Osteocyte (in vitro differentiated cells): ENCODE measurements at regions not wholly inside any gene's neighbourhood (a gene's known extent, or its start where the extent isn't known, plus 50 kb on each side); places are given as distances from the start of the nearest gene placed in this dataset.

Experiments used
- DNase-seq: peaks from one replicate; pipeline ENCODE4 v3.0.0; 2021; ENCODE audit warnings: mixed read lengths; ENCODE audit not compliant: unreplicated experiment; ENCODE audit errors: extremely low spot score
- H3K27ac Mint-ChIP-seq: one replicate; pipeline ENCODE4 v1.8.0; 2021; ENCODE audit warnings: mild to moderate bottlenecking, mixed read lengths; ENCODE audit not compliant: unreplicated experiment
- H3K27me3 Mint-ChIP-seq: one replicate; pipeline ENCODE4 v1.8.0; 2021; ENCODE audit warnings: mixed read lengths; ENCODE audit not compliant: unreplicated experiment
- H3K36me3 Mint-ChIP-seq: one replicate; pipeline ENCODE4 v1.8.0; 2021; ENCODE audit warnings: mixed read lengths; ENCODE audit not compliant: unreplicated experiment
- H3K4me1 Mint-ChIP-seq: one replicate; pipeline ENCODE4 v1.8.0; 2021; ENCODE audit warnings: mixed read lengths; ENCODE audit not compliant: unreplicated experiment
- H3K4me3 Mint-ChIP-seq: one replicate; pipeline ENCODE4 v1.8.0; 2021; ENCODE audit warnings: mild to moderate bottlenecking, moderate library complexity, mixed read lengths; ENCODE audit not compliant: unreplicated experiment
- H3K9me3 Mint-ChIP-seq: one replicate; pipeline ENCODE4 v1.8.0; 2021; ENCODE audit warnings: mixed read lengths; ENCODE audit not compliant: unreplicated experiment
- CTCF ChIP-seq: fragments of 200-600 bp; sonication (generic); IDR thresholded peaks from 2 replicates; pipeline ENCODE4 v1.5.0; 2021; ENCODE audit warnings: antibody characterized with exemption, mild to moderate bottlenecking, moderate library complexity

GRCh38 chr15:98150536-98150935, 190.0 kb downstream of the ARRDC4 start:
- no peaks in the 10 kb centered on the region for H3K9me3 Mint-ChIP-seq
- peaks cover 11% of the 10 kb centered on the region for H3K4me1 Mint-ChIP-seq
- no peaks in the 10 kb centered on the region for H3K36me3 Mint-ChIP-seq
- no peaks in the 10 kb centered on the region for H3K27me3 Mint-ChIP-seq
- no peak for TF ChIP-seq CTCF
- H3K27ac Mint-ChIP-seq: no peak overlapping the region
- no peak overlapping the region for H3K4me3 Mint-ChIP-seq
- no peak for DNase-seq

GRCh38 chr15:98151096-98151495, 190.6 kb downstream of the ARRDC4 start:
- no peak overlapping the region for H3K27ac Mint-ChIP-seq
- no peaks in the 10 kb centered on the region for H3K36me3 Mint-ChIP-seq
- H3K27me3 Mint-ChIP-seq: no peaks in the 10 kb centered on the region
- H3K9me3 Mint-ChIP-seq: no peaks in the 10 kb centered on the region
- H3K4me1 Mint-ChIP-seq: peaks cover 14% of the 10 kb centered on the region
- no peak for TF ChIP-seq CTCF
- no peak for DNase-seq
- H3K4me3 Mint-ChIP-seq: no peak overlapping the region

GRCh38 chr15:98152156-98152555, 191.7 kb downstream of the ARRDC4 start:
- H3K36me3 Mint-ChIP-seq: no peaks in the 10 kb centered on the region
- peaks cover 14% of the 10 kb centered on the region for H3K4me1 Mint-ChIP-seq
- DNase-seq: no peak
- no peak overlapping the region for H3K27ac Mint-ChIP-seq
- H3K9me3 Mint-ChIP-seq: no peaks in the 10 kb centered on the region
- no peaks in the 10 kb centered on the region for H3K27me3 Mint-ChIP-seq
- H3K4me3 Mint-ChIP-seq: no peak overlapping the region
- TF ChIP-seq CTCF: no peak

- no peaks in the 10 kb centered on the region for H3K36me3 Mint-ChIP-seq
- DNase-seq: no peak
- no peak for TF ChIP-seq CTCF
- H3K9me3 Mint-ChIP-seq: no peaks in the 10 kb centered on the region
- no peak overlapping the region for H3K27ac Mint-ChIP-seq
- H3K4me1 Mint-ChIP-seq: peaks cover 14% of the 10 kb centered on the region
- no peaks in the 10 kb centered on the region for H3K27me3 Mint-ChIP-seq
- H3K4me3 Mint-ChIP-seq: no peak overlapping the region
Measured at GRCh38 chr15:98154863-98155262, 194.4 kb downstream of the ARRDC4 start.

GRCh38 chr15:98155356-98155755, 194.9 kb downstream of the ARRDC4 start:
- Mint-ChIP-seq H3K27me3 (no peaks in the 10 kb centered on the region), H3K36me3 (no peaks in the 10 kb centered on the region), H3K9me3 (no peaks in the 10 kb centered on the region), H3K4me1 (peaks cover 14% of the 10 kb centered on the region), H3K27ac (no peak overlapping the region), H3K4me3 (no peak overlapping the region)
- no peak for TF ChIP-seq CTCF
- DNase-seq: no peak
